Right atrium auricular region (tissue), 2 donors: ENCODE measurements at regions not wholly inside any gene's neighbourhood (a gene's known extent, or its start where the extent isn't known, plus 50 kb on each side); places are given as distances from the start of the nearest gene placed in this dataset.

ENCODE experiments used
- DNase-seq: peaks from one replicate; pipeline ENCODE4 v3.0.0-alpha.2; 2019; ENCODE audit warnings: low spot score
- H3K27ac ChIP-seq, 2 donors: fragments of 200-600 bp; sonication (generic); 1 replicate in 1 of 2; 2 replicates in 1 of 2; pipeline ENCODE4 v1.5.1; 2016 to 2019
- H3K27me3 ChIP-seq, 2 donors: fragments of 200-600 bp; sonication (generic); one replicate each; pipeline versions ENCODE4 v1.5.1 to v1.6.0; 2017 to 2019
- H3K36me3 ChIP-seq: fragments of 200-600 bp; sonication (generic); one replicate; pipeline ENCODE4 v1.5.1; 2016
- H3K4me1 ChIP-seq, 2 donors: fragments of 200-600 bp; sonication (generic); one replicate each; pipeline versions ENCODE4 v1.5.1 to v1.6.0; 2017 to 2019
- H3K4me3 ChIP-seq, 2 donors: fragments of 200-600 bp; sonication (generic); 1 replicate in 1 of 2; 2 replicates in 1 of 2; pipeline ENCODE4 v1.5.1; 2017 to 2019; ENCODE audit warnings: mild to moderate bottlenecking in 1 of 2, moderate library complexity in 1 of 2
- H3K9me3 ChIP-seq, 2 donors: fragments of 200-600 bp; sonication (generic); one replicate each; pipeline ENCODE4 v1.5.1; 2019
- CTCF ChIP-seq, 2 donors: fragments of 200-600 bp; sonication (generic); IDR thresholded peaks; one replicate each; pipeline ENCODE4 v1.5.1; 2019; ENCODE audit warnings: antibody characterized with exemption in 2 of 2

- no peak for DNase-seq
- no peak overlapping the region for H3K27ac ChIP-seq
Measured at GRCh38 chr13:33634546-33634982, 183.4 kb upstream of the RFC3 start.

GRCh38 chr13:33636243-33636642, 181.7 kb upstream of the RFC3 start:
- H3K27me3 ChIP-seq, result no peaks in the 10 kb centered on the region
- peaks cover 0 to 5% of the 10 kb centered on the region in 2 donors for H3K4me1 ChIP-seq
- H3K4me3 ChIP-seq, result no peak overlapping the region
- DNase-seq, result no peak
- no peak for TF ChIP-seq CTCF (IDR thresholded peaks at IDR 0.05)
- no peaks in the 10 kb centered on the region for H3K9me3 ChIP-seq
- H3K36me3 ChIP-seq, result no peaks in the 10 kb centered on the region
- H3K27ac ChIP-seq, result no peak overlapping the region

More at GRCh38 chr13:33634546-33634982, 183.4 kb upstream of the RFC3 start:
- Histone ChIP-seq H3K4me1 (peaks cover 0 to 5% of the 10 kb centered on the region in 2 donors), H3K27me3 (no peaks in the 10 kb centered on the region), H3K36me3 (no peaks in the 10 kb centered on the region), H3K4me3 (no peak overlapping the region), H3K9me3 (no peaks in the 10 kb centered on the region)
- TF ChIP-seq CTCF (IDR thresholded peaks at IDR 0.05), result no peak

GRCh38 chr13:33636955-33637670, 180.8 kb upstream of the RFC3 start:
- no peaks in the 10 kb centered on the region for H3K27me3 ChIP-seq
- H3K27ac ChIP-seq, result no peak overlapping the region
- no peaks in the 10 kb centered on the region for H3K9me3 ChIP-seq
- no peak for TF ChIP-seq CTCF (IDR thresholded peaks at IDR 0.05)
- no peak for DNase-seq
- H3K4me1 ChIP-seq, result peaks cover 0 to 6% of the 10 kb centered on the region in 2 donors
- no peak overlapping the region for H3K4me3 ChIP-seq
- no peaks in the 10 kb centered on the region for H3K36me3 ChIP-seq

- Histone ChIP-seq H3K27ac (peak overlapping the region; percentile 28 to 61), H3K4me3 (no peak overlapping the region), H3K9me3 (no peaks in the 10 kb centered on the region), H3K27me3 (no peaks in the 10 kb centered on the region), H3K36me3 (no peaks in the 10 kb centered on the region), H3K4me1 (peaks cover 0 to 16% of the 10 kb centered on the region in 2 donors)
- TF ChIP-seq CTCF (IDR thresholded peaks at IDR 0.05), result no peak
- no peak for DNase-seq
Measured at GRCh38 chr13:33637978-33638743, 179.8 kb upstream of the RFC3 start.

- H3K4me1 ChIP-seq, result peaks cover 0 to 26% of the 10 kb centered on the region in 2 donors
- peak; percentile 68 for DNase-seq
- TF ChIP-seq CTCF (IDR thresholded peaks at IDR 0.05), result no peak
- H3K9me3 ChIP-seq, result no peaks in the 10 kb centered on the region
- H3K4me3 ChIP-seq, result no peak overlapping the region
- H3K27ac ChIP-seq, result peak overlapping the region; percentile 19 to 61
- no peaks in the 10 kb centered on the region for H3K36me3 ChIP-seq
- H3K27me3 ChIP-seq, result no peaks in the 10 kb centered on the region
Measured at GRCh38 chr13:33639158-33639557, 178.8 kb upstream of the RFC3 start.
